NCI-H2081 (cell line): ENCODE measurements at regions not wholly inside any gene's neighbourhood (a gene's known extent, or its start where the extent isn't known, plus 50 kb on each side); places are given as distances from the start of the nearest gene placed in this dataset.
A peak's percentile ranks its signal among the peaks of the same experiment; 100 is the strongest.

Experiments used
- DNase-seq, 2 experiments: peaks; one replicate each; lab custom pipeline; 2025; lab: John Stamatoyannopoulos, UW

DNA sequence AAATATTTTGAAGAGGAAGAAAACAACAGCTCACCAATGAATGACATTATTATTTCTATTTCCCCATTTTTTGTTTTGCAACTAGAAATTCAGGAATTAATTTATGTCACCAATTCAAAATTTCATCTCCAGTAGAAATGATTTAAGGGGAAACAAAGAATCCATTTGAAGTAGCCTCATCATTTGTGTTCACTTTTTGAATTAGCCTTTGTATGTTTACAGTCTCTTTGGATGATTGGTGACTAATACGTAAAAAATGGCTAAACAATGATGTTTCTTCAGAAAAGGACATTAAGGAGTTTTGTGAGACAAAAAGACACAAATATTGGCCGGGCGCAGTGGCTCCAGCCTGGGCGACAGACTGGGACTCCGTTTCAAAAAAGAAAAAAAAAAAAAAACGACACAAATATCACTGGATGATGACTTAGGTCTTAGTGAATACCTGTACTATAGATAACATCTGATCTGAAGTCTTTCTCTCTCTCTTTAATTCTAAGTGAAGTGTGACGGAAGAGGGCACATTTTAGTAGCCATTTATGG is 313.2 kb downstream of the PIK3C3 start:
- no peak for DNase-seq

DNA sequence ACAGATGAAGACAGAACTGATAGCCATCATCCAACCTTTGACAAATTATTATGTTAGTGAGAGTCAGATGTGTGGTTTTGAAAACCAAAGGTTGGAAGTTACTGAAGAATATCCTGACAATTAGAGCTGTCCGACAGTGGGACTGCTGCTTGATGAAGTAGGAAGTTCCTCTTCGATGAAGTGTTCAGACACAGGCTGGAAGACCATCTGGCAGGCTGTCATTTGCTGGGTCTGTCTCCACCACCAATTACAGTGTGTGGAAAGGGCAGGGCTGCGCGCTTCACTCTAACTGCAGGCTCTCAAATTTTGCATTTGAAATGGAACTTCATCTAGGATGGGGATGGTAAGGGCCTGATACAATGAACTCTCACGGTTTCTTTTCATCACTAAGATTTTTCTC is 313.8 kb downstream of the PIK3C3 start:
- no peak for DNase-seq

DNA sequence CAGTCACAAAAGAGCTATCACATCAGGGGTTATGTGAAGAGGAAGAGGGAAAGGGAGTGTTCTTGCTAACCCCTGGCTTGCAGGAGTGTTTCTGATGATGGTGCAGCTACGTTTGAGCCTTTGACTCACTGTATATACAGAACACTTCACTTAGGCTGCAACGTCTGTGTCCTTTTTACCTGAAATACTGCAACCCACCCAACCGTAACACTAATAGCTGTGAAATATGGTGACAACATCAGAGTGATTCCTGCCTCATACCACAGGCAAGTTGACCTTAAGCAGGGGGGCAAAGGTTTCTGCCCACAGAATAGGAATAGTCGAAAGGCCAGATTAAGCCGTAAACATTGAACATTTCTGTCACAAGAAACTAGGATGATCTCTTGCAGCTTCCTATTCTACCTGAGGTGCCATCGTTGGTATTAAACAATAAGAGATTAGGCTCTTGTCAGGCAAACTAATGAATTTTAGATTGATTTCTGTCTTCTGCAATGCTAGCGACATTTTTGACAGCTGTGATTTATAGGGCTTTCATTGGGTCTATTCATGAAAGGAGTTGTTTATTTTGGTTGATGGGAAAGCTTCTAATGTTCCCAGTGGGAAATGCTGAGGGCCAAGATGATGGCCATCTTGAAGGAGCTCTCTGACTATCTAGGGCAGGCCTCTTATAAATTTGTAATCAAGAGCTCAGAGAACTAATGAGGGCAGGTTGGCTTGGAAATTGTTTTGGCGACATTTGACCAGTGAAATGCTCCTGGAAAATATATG is 316.8 kb downstream of the PIK3C3 start:
- no peak for DNase-seq

DNA sequence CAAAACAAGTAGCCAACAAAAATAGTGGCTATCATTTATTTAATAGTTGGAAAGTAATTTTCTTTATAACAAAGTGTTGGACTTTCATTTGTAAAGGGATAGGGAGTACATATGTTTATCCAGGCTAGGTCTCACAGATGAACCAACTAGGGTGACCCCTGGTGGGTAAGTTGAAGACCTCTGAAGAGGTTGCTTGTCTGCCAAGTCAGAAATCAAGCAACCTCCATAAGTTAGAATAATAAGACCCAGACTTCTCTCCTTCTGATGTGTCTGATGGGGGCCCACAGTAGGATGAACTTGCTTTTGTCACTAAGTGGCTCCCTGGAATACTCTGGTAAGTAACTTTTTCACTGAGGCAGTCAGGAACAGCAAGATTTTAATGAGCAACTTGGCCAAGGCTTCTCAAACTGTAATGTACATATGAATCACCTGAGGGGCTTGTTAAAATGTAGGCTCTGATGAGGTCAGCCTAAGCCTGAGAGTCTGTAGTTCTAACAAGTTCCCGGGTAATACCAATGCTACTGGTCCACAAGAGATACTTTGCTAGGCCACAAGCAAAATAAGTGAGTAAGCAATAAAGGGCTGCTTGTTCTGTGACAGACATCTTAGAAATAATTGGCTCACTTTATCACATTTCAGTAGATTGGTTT is 319.6 kb downstream of the PIK3C3 start:
- no peak for DNase-seq

DNA sequence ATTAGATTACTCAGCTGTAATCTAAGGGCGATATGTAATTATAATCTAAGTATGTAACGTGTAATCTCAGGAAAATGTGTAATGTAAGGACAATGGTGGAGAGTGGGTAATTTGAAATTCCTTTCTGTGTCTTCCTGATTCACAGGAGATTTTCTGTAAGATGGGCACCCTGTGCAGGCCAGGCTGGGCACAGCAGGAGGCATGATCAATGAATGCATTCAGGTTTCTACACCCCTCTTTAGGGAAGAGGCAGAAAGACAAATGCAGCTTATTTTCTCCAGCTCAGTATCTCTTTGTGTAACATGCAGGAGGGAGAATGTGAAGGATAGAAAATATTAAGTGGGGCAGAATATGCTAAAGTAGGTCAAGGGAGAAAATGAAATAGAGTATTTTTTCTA is 320.1 kb downstream of the PIK3C3 start:
- DNase-seq = no peak

DNA sequence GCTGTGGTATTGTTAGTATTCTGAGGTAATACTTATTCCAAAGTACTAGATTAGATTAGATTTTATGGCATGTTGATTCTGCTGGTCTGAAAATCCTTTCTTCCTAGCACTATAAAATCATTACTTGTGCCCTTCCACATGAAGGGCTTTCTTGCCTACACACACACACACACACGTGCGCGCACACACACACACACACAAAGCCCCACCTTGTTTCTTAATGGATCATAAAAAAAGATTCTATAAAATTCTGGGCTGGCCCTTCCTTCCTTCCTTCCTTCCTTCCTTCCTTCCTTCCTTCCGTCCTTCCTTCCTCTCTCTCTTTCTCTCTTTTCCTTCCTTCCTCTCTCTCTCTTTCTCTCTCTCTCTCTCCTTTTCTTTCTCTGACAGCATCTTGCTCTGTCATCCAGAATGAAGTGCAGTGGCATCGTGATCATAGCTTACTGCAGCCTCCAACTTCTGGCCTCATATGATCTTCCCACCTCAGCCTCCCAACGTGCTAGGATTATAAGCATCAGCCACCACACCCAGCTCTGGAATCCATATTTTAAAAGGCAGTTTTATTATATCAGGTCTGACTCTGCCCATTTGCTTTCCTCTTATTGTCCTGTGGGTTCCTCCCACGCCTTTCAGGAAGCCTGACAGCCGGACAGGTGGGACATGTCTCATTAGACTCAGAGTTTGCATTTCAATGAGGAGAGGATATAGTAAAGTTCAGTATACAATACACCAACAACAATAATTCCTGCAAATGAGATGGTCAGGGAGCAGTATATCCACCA is 321.1 kb downstream of the PIK3C3 start:
- DNase-seq = no peak

DNA sequence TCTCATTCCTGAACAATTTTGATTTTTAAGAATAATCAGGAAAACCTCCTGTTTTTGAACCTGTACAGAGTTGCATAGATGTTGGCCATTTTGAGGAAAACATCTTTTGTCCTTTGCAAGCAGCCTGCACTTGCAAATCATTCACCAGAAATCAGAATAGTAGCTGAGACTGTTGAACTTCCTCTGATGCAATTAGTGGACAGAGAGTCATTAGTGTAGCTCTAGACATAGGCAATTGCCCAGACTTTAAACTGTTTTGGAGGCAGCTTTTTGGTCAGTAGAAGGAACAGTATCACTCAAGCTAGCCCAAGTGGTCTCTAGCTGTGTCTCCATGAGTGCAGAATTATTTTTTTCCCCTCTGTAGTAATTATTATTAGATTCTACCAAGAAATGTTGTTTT is 326.1 kb downstream of the PIK3C3 start:
- DNase-seq = no peak

DNA sequence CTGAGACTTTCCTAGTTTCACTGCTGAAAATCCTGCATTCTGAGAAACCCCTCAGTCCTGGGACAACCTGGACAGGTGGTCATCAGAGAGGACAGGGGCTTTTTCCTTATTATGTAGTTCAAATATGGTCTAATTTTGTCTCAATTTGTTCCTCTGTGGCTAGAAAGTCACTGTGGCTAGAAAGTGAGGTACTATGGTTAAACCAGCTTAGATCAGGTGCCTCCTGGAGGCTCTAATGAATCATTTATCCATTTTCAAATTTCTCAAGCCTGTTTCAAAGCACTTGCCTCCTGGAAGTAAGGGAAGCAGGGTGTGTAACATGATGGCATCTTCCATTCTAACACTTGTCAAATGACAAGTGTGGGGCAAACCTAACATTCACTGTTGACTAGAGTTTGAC is 326.8 kb downstream of the PIK3C3 start:
- no peak for DNase-seq

DNA sequence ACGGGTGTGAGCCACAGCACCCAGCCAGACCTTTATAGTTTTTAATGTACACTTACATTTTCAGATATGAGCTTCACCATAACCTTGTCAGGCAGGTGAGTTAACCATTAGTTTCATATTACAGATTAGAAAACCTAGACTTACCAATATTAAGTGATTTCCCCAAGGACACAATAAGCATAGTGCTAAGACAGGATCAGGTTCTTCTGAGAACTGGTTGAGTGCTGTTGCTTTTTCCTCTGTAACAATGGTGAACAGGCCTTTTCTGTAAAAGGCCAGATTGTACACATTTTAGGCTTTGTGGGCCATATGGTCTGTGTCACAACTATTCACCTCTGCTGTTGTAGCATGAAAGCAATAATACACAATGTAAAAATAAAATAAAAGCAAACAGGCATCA is 332.0 kb downstream of the PIK3C3 start:
- no peak for DNase-seq

DNA sequence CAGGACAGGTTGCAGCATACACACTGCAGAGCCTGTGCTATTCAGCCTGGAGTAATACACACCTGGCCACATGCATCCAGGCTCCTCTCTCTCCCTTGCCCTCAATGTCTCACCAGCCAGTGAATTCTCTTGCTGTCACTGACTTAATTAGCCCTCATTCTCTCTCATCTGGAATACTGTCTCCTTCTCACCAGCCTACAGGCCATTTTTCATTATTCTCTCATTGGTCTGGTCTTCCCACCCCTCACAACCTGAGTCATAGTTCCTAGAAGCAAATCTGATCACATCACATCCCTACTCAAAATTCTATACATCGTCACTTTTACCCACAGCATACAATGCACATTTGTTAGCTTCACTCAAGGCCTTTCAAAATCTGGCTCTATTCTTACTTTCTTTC is 333.1 kb downstream of the PIK3C3 start:
- no peak for DNase-seq

DNA sequence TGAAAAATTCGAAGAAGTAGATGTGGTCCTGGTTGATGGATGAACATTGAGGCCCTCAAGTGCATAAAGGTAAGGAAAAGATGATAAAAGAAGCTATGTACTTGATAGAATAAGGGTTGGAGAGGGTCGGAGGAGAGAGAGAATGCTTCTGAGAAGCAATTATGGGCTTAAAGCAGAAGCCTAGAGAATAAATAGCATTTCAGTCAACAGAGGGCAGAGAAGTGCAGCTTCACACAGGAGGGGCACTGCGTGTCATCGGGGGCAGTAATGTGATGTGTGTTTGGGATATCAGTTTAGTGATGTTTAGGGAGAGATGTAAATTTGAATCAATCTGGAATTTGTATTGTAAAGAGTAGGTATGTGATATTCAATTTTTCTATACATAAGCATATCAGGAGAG is 334.5 kb downstream of the PIK3C3 start:
- DNase-seq = no peak

DNA sequence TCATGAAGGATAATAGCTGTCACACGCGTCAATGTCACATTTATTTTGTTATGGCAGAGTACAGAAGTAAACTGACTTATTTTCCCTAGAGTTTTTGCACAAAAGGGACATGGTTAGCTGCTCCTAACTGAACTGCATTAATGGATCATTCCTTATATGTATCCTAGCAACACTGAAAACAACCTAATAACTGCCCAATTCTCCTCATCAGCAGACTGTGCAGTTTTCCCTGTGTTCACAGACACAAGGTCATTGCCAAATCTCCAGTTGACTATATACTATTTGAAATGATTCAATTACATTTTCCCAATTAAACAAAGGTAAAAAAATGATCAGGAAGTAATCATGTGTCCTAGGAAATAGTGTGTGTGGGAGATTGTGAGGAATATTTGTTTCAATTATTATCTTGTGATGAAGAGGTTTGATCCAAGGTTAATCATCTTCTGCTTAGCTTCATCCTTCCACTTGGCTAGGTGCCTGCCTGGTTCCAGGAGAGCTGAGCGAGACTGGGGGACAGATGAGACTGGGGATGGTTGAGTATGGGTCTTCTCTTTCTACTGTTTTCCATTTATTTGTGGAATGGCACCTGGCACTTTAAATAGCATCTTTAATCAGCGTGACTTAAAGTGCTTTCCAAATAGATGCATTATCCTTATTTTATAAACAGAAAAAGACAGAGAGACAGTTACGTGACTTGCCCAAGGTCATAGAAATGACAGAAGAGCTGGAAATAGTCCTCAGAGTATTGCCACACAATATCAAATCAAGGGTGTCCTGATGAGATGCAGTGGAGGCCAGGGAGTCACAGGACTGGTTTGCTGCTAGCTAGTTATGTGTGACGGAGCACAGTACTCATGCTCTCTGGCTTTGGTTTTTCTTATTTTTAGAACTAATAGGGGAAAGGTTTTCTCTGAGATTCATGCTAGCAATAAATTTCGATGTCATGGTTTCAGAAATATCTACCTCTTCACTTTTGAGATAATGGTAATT is 335.6 kb downstream of the PIK3C3 start:
- no peak for DNase-seq

DNA sequence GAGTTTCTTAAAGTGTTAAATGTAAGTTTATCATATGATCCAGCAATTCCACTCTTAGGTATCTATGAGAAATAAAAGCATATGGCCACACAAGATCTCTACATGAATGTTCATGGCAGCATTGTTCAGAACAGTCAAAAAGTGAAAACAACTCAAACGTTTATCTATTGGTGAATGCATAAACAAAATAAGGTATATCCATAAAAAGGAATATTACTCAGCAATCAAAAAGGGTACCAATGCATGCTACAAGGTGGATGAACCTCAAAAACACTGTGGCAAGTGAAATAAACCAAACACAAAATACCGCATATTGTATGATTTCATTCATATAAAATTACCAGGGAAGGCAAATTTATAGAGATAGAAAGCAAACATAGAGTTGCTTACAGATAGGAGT is 337.6 kb downstream of the PIK3C3 start:
- DNase-seq = no peak

DNA sequence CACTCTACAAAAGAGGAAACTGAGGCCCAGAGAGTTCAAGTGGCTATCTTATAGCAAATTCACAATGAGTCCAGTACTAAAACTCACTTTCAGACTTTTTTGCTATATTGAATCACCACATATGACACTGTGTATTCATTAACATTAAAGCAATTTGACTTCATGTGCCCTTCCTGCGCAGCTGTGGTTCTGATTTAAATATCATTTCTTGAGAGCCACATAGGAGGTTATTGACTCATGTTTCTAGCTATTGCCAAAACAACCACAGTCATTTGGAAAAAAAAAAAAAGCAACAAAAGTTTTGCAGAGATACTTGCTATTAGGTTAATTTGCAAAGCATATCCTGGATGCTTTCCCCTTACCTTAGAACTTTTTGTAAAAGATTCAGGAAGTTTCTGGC is 341.2 kb downstream of the PIK3C3 start:
- no peak for DNase-seq

DNA sequence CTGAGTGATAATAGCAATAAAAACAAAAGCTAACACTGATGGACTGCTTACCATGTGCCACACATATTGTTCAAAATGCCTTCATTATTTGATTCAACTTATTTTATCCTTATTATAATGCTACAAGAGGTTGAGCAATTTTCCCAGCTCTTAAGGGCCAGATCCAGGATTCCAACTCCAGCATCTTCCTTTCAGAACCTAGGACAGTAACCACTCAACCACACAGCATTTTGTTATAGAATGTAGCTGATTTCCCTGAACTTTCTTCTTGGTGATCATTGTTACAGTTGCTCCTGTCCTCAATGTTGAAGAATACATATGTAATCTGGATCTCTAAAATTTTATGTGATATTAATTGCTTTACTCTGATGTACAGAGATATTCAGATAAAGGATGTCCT is 341.7 kb downstream of the PIK3C3 start:
- DNase-seq = no peak

DNA sequence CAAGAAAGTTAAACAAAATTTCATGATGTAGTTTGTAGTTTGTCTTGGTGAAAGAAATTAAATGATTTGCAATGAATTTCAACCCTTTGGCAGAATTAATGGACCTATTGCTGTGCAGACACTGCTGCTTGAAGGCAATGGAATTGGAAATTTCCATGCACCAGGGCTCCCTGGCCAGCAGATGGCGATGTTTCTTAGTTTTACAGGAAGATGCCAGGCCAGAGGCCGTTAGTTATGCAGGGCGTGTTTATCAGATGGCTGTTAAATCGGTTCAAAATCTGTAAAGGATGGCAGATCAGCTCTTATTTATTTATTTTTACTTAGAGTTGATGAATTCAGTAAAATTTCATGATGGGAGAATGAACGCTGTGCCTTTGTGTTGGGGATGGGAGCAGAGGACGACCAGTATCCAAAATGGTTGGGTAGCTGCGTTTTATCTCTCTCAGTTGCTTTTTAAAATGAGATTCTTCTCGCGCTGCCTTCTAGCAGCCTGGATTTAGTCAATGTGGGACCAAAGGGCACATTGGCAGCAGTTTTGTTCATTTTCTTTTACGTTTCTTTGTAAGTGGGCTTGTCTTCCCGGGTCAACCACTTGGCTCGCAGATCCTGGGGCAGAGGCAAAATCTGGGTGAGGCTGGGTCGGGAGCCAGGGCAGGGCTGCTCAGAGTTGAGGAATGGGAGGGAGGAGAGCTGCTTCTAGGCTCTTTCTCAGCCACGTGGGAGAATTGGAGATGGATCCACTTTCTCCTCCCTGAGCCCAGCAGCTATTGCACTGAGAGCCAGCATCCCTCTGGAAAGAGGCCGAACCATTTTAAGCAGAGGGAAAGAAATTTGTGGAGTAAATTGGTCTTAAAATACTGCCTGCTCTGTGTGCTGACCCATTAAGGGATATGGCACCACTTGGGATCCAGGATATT is 344.0 kb downstream of the PIK3C3 start:
- peak; percentile 70 to 73 for DNase-seq

DNA sequence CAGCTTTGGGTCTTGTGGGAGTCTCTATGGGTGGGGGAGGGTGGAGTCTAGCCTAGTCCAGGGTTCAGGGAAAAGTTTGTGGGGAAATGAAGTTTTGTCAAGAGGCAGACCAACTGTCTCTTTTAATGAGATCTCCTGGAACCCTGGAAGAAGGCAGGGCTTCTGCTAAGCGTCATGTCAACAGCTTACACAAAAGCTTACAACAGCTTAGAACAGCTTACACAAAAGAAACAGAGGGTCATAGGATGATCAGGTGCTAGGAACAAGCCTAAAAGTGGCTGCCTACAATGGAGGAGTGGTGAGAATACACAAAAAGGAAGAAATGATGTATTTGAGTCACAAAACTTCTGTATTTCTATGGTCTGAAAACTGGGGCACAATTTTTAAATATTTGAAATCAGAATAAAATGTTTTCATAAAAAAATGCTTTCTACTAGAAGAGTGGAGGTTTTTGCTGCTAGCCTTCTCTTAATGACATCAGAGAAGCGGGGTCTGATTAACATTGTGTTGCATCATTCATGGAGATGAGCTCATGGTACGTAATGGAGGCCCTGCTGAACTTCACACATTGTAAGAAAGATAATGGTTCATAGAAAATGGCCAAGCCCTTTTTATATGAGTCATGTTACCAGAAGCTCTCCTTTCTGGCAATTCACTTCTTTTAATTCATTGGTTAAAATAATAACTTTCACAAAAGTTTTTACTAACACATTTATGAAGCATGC is 351.0 kb downstream of the PIK3C3 start:
- DNase-seq = no peak

DNA sequence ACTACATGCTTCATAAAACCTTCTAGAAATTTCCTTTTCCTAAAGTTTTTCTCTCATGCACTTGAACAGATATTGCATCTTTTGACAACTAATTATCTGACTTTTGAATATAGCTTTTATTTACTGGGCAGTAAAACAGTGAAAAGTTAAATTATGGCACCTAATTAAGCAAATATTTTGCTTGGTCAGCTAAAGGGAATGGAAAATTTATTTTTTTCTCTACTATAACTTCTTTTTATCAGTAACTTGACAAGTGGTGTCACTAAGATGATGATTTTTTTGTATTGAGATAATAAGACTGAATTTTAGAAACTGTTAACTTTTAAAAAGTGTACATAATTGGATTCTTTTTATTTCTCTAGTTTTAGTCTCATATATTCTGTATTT is 351.6 kb downstream of the PIK3C3 start:
- no peak for DNase-seq

DNA sequence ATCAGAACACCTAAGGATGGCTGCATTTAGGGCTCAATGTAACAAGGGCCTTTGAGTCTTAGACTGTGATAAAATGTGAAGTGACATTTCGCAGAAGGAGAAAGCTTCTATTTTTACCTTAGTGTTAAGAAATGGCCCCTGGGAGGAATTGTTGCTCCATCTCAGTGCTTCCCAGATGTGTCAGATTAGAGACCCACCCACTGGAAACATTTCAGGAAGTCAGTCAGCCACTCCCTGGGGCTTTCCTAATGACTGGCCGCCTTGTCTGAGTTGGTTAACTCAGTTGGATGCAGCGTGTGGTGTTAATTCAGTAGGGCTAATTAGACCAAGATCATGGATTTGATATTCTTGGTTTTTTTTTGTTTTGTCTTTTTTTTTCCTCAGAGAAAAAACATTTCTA is 355.9 kb downstream of the PIK3C3 start:
- no peak for DNase-seq

DNA sequence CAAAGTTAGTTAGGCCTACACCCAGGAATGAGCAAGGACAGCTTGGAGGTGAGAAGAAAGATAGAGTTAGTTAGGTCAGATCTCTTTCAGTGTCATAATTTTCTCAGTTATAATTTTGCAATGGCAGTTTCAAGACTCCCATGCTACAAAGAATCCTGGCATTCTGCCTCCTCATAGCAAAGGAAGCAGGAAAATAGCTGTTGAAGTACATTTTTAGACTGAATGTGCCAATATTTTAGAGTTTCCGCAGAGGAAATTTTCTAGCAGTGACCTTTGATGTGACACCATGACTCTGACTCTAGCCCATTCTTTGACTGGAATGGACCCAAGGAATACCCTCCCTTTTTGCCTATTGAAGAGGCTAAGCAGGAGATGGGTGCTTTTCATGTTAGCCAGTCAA is 371.7 kb downstream of the PIK3C3 start:
- DNase-seq = no peak
